AG09309 (cell line): ENCODE measurements at regions not wholly inside any gene's neighbourhood (a gene's known extent, or its start where the extent isn't known, plus 50 kb on each side); places are given as distances from the start of the nearest gene placed in this dataset.

Experiments used
- DNase-seq: peaks from one replicate; pipeline ENCODE4 v3.0.0-alpha.2; 2010; ENCODE audit warnings: low read depth
- H3K4me3 ChIP-seq: 2 replicates; pipeline ENCODE4 v1.5.1; 2011; ENCODE audit warnings: mild to moderate bottlenecking, low read depth, low read length, moderate library complexity; ENCODE audit not compliant: control insufficient read depth
- TF ChIP-seq, protein P1 (sequence below): IDR thresholded peaks from 2 replicates; pipeline ENCODE4 v1.5.1; 2011; ENCODE audit warnings: mild to moderate bottlenecking, low read depth, low read length, inconsistent platforms; ENCODE audit not compliant: insufficient read depth, control insufficient read depth; ENCODE audit errors: missing control alignments

DNA sequence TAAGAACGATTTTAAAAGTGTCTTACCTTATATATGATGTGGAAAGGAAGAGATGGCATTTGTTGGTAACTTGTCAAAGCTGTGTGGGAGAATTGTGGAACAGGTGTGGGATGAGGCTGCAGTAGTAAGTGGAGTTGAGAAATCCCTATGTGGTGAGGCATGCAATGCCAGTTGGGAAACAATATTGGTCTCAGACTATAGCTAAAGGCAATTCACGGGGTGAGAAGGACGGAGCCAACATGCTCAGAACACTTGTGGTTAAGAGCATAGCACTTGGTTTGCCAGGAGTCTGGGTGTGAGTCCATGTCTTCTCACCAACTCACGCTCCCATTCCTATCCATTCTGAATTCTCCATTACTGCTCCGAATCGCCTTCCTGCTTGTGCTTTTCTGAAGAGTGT, 615.6 kb upstream of the ADAMTS9 start:
- no peak overlapping the region for H3K4me3 ChIP-seq
- TF ChIP-seq, protein P1, sequence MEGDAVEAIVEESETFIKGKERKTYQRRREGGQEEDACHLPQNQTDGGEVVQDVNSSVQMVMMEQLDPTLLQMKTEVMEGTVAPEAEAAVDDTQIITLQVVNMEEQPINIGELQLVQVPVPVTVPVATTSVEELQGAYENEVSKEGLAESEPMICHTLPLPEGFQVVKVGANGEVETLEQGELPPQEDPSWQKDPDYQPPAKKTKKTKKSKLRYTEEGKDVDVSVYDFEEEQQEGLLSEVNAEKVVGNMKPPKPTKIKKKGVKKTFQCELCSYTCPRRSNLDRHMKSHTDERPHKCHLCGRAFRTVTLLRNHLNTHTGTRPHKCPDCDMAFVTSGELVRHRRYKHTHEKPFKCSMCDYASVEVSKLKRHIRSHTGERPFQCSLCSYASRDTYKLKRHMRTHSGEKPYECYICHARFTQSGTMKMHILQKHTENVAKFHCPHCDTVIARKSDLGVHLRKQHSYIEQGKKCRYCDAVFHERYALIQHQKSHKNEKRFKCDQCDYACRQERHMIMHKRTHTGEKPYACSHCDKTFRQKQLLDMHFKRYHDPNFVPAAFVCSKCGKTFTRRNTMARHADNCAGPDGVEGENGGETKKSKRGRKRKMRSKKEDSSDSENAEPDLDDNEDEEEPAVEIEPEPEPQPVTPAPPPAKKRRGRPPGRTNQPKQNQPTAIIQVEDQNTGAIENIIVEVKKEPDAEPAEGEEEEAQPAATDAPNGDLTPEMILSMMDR, result no peak
- DNase-seq, result no peak

DNA sequence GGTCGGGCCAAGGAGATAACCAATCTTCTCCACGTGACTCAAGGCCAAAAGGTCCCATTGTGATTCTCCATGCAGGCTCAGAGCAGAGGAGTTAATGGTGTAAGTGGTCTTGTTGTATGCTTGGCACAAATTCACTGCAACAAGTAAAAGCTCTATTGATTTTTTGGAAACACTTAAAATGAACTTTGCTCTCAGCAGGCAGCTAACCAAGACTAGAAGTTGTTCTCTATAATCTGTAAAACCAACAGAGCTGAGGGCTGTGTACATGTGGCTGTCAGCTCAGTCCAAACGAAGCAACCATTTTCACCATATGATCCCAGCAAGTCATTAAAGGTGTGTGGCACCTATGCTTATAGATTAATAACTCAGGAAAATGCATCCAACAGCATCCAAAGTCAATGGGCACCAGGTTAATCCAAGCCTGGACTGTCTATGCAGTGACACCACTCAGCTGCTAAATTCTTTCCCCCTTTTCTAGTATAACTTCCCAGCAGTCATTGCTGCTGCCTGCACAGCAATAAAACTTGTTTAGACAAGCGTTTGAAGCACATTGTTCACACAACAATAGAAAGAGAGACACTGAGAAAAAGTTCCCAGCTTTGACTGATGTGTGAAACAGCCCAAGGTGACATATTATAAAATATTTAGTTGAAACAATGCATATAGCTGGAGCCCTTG, 603.8 kb upstream of the ADAMTS9 start:
- no peak overlapping the region for H3K4me3 ChIP-seq
- TF ChIP-seq, protein P1, result no peak

DNA sequence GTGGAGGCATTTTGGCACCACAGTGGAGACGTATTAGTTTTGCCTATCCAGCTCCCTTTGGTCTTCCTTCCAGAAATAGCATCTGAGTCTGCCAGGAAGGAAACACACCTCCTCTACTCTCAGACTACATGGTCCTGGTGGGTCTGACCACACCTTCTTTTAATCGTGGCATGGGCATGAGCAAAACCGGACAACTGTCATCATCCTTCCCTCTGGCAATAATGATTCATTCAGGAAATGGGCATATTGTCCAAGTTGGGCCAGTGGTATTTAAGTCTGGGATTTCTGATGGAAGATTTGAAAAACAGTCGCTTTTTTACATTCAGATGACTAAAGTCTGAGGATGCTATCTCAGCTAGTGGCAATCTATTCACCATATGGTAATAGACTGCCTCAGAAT, 601.0 kb upstream of the ADAMTS9 start:
- no peak overlapping the region for H3K4me3 ChIP-seq
- no peak for DNase-seq
- TF ChIP-seq, protein P1, result no peak

More for the DNA sequence above, 603.8 kb upstream of the ADAMTS9 start:
- no peak for DNase-seq

- TF ChIP-seq, protein P1, result no peak
- H3K4me3 ChIP-seq, result no peak overlapping the region
- DNase-seq, result no peak
Measured at GRCh38 chr3:65285956-65286355, 598.2 kb upstream of the ADAMTS9 start.

- H3K4me3 ChIP-seq, result no peak overlapping the region
- no peak for DNase-seq
- TF ChIP-seq, protein P1, result no peak
Measured at GRCh38 chr3:65284961-65285360, 597.2 kb upstream of the ADAMTS9 start.

DNA sequence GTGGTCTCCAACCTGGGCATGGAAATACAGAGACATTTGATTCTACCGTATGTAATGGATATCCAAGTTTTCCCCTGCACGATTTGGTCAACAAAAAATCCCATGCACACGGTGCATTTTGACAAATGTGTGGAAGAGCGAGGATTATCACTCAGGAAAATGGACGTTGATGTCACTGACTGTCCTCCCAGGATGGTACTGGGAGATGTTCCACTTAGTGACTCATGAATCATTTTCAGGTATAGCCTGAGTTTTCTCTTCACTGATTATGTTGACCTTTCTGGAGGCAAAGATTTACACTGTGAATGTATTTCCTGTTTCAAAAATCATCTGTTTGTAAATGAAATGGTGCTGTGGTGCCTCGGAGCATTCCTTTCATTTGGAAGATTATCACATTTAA, 596.7 kb upstream of the ADAMTS9 start:
- no peak overlapping the region for H3K4me3 ChIP-seq
- DNase-seq, result no peak
- TF ChIP-seq, protein P1, result no peak
